PC-3 (cell line): ENCODE measurements at regions not wholly inside any gene's neighbourhood (a gene's known extent, or its start where the extent isn't known, plus 50 kb on each side); places are given as distances from the start of the nearest gene placed in this dataset.

Experiments
- ATAC-seq: fragments of 200-7000 bp; cut with Tn5 transposase; 2 replicates; pipeline ENCODE4 v1.9.1; 2020; ENCODE audit warnings: mild to moderate bottlenecking, moderate library complexity
- BruUV-seq: library from RNA; stranded (reverse); fragments of 400-500 nt; replicated peaks from 2 replicates; lab custom pipeline; 2021; lab: Mats Ljungman, UMichigan
- CTCF ChIA-PET: fragments of 300-600 bp; sonication (Branson Sonifier 250); formaldehyde crosslinking; loops from one replicate; lab custom pipeline; 2022; ENCODE audit warnings: antibody characterized with exemption; lab: Charles Lee
- POLR2A ChIA-PET: fragments of 300-600 bp; sonication (Branson Sonifier 250); formaldehyde crosslinking; loops from one replicate; lab custom pipeline; 2022; ENCODE audit warnings: antibody characterized with exemption; ENCODE audit not compliant: unreplicated experiment; lab: Charles Lee
- DNase-seq: peaks from one replicate; pipeline ENCODE4 v3.0.0-alpha.2; 2015
- H2AFZ ChIP-seq: fragments of 300-600 bp; sonication (generic); 2 replicates; pipeline ENCODE4 v1.6.0; 2016; ENCODE audit warnings: antibody characterized with exemption, low read length
- H3F3A ChIP-seq: fragments of 300-600 bp; sonication (generic); one replicate; pipeline ENCODE4 v1.6.0; 2017; ENCODE audit warnings: antibody characterized with exemption, low read length, control low read depth, mild to moderate bottlenecking; ENCODE audit not compliant: unreplicated experiment
- H3K27ac ChIP-seq: fragments of 300-600 bp; sonication (generic); 2 replicates; pipeline ENCODE4 v1.5.1; 2016; ENCODE audit warnings: mild to moderate bottlenecking, low read length
- H3K27me3 ChIP-seq: fragments of 300-600 bp; sonication (generic); 2 replicates; pipeline ENCODE4 v1.6.1; 2016; ENCODE audit warnings: low read length, mixed read lengths
- H3K36me3 ChIP-seq: fragments of 300-600 bp; sonication (generic); 2 replicates; pipeline ENCODE4 v1.6.1; 2016; ENCODE audit warnings: low read depth, mixed run types, low read length, mixed read lengths
- H3K4me1 ChIP-seq: fragments of 300-600 bp; sonication (generic); 2 replicates; pipeline ENCODE4 v1.5.1; 2016; ENCODE audit warnings: low read length; ENCODE audit not compliant: insufficient read depth
- H3K4me2 ChIP-seq: fragments of 300-600 bp; sonication (generic); 2 replicates; pipeline ENCODE4 v1.6.0; 2016; ENCODE audit warnings: low read length
- H3K4me3 ChIP-seq: fragments of 300-600 bp; sonication (generic); 2 replicates; pipeline ENCODE4 v1.5.1; 2016; ENCODE audit warnings: mild to moderate bottlenecking, low read length, mixed read lengths
- H3K79me2 ChIP-seq: fragments of 300-600 bp; sonication (generic); 2 replicates; pipeline ENCODE4 v1.6.1; 2017; ENCODE audit warnings: low read length, mixed read lengths
- H3K9ac ChIP-seq: fragments of 300-600 bp; sonication (generic); 2 replicates; pipeline ENCODE4 v1.6.0; 2016; ENCODE audit warnings: mild to moderate bottlenecking, low read length
- H3K9me2 ChIP-seq: fragments of 300-600 bp; sonication (generic); replicated peaks from 2 replicates; pipeline ENCODE4 v1.6.1; 2016; ENCODE audit warnings: mixed run types, low read length, mixed read lengths
- H3K9me3 ChIP-seq: fragments of 300-600 bp; sonication (generic); 2 replicates; pipeline ENCODE4 v1.6.1; 2016; ENCODE audit warnings: low read length, mixed read lengths
- H4K20me1 ChIP-seq: fragments of 300-600 bp; sonication (generic); 2 replicates; pipeline ENCODE4 v1.6.1; 2016; ENCODE audit warnings: low read length, mixed read lengths
- EZH2 ChIP-seq: fragments of 300-600 bp; sonication (generic); IDR thresholded peaks from one replicate; pipeline ENCODE4 v1.6.1; 2017; ENCODE audit warnings: antibody characterized with exemption, mild to moderate bottlenecking, low read length; ENCODE audit not compliant: unreplicated experiment
- EZH2phosphoT487 ChIP-seq: fragments of 300-600 bp; sonication (generic); IDR thresholded peaks from 2 replicates; pipeline ENCODE4 v1.6.1; 2018; ENCODE audit warnings: mild to moderate bottlenecking, antibody characterized with exemption, low read length, borderline replicate concordance
- intact Hi-C: fragments of 100-400 bp; cut with micrococcal nuclease; formaldehyde crosslinking; loops from 2 replicates; pipeline ENCODE4 v1.9.0; 2023
- TF ChIP-seq, protein P1 (sequence below): fragments of 300-600 bp; sonication (generic); conservative IDR thresholded peaks from 2 replicates; pipeline ENCODE4 v1.5.1; 2017; ENCODE audit warnings: antibody characterized with exemption, low read depth, mild to moderate bottlenecking, low read length

DNA sequence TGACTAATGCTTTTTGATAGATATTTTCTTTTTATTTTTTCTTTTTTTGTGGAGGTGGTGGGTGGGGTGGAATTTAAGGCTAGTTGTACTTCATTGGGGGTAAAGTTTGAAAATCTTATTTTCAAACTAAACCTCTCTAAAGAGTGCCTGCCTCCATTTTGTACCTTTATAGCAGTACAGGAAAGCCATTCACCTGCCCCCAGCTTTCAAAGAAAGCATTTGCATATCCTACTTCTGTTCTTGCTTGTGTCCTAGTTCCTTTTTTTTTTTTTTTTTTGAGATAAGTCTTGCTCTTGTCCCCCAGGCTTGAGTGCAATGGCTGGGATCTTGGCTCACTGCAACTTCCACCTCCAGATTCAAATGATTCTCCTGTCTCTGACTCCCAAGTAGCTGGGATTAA, 766.2 kb upstream of the LRRC4C start:
- Histone ChIP-seq H3K27ac (no peak overlapping the region), H2AFZ (no peak overlapping the region)
- no peak for ATAC-seq

DNA sequence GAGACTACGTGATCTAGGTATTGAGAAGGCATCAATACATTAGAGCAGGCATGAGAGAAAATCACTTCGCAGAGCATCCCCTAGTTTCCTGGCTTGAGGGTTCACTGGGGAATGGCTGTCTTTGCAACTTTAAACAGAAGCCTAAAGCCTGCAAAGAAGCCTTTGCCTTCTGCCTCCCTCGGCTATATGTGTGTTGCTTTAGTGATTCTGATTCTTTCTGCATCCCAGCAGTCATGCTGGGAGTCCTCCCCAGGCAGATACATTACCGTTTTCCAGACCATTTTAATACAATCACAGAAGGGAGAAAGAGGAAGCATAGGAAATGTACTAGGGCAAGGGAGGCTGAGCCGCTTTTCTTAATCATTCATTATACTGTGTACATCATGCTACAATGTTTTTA, 773.2 kb upstream of the LRRC4C start:
- intact Hi-C loops = no loop called here
- no peak overlapping the region for H3K4me2 ChIP-seq
- no peaks in the 10 kb centered on the region for H3K36me3 ChIP-seq
- no peaks in the 10 kb centered on the region for H4K20me1 ChIP-seq
- H3K9me2 ChIP-seq = no peaks in the 10 kb centered on the region
- no peak for TF ChIP-seq EZH2
- TF ChIP-seq EZH2phosphoT487 = no peak
- TF ChIP-seq, protein P1, sequence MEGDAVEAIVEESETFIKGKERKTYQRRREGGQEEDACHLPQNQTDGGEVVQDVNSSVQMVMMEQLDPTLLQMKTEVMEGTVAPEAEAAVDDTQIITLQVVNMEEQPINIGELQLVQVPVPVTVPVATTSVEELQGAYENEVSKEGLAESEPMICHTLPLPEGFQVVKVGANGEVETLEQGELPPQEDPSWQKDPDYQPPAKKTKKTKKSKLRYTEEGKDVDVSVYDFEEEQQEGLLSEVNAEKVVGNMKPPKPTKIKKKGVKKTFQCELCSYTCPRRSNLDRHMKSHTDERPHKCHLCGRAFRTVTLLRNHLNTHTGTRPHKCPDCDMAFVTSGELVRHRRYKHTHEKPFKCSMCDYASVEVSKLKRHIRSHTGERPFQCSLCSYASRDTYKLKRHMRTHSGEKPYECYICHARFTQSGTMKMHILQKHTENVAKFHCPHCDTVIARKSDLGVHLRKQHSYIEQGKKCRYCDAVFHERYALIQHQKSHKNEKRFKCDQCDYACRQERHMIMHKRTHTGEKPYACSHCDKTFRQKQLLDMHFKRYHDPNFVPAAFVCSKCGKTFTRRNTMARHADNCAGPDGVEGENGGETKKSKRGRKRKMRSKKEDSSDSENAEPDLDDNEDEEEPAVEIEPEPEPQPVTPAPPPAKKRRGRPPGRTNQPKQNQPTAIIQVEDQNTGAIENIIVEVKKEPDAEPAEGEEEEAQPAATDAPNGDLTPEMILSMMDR = no peak
- H2AFZ ChIP-seq = no peak overlapping the region
- no peaks in the 10 kb centered on the region for H3F3A ChIP-seq
- DNase-seq (no peak), ATAC-seq (no peak)
- H3K79me2 ChIP-seq = no peaks in the 10 kb centered on the region
- no peak overlapping the region for H3K9ac ChIP-seq
- no peaks in the 10 kb centered on the region for H3K9me3 ChIP-seq
- POLR2A ChIA-PET = no interaction called here
- H3K4me3 ChIP-seq = no peak overlapping the region
- peaks cover 22% of the 10 kb centered on the region for H3K4me1 ChIP-seq
- no peaks in the 10 kb centered on the region for H3K27me3 ChIP-seq
- no TSS peak for BruUV-seq
- H3K27ac ChIP-seq = no peak overlapping the region
- CTCF ChIA-PET = no interaction called here

More for the DNA sequence above, 766.2 kb upstream of the LRRC4C start:
- H3F3A ChIP-seq = no peaks in the 10 kb centered on the region
- no peaks in the 10 kb centered on the region; the same call in 1 of the 2 replicates for H3K9me3 ChIP-seq
- intact Hi-C loops = no loop called here
- H4K20me1 ChIP-seq = no peaks in the 10 kb centered on the region
- CTCF ChIA-PET = no interaction called here
- BruUV-seq = no TSS peak
- TF ChIP-seq EZH2phosphoT487 (no peak), EZH2 (no peak)
- TF ChIP-seq, protein P1 = no peak
- no peaks in the 10 kb centered on the region for H3K27me3 ChIP-seq
- no peaks in the 10 kb centered on the region for H3K36me3 ChIP-seq
- POLR2A ChIA-PET = no interaction called here
- no peak overlapping the region for H3K4me3 ChIP-seq
- H3K9ac ChIP-seq = no peak overlapping the region
- H3K9me2 ChIP-seq = no peaks in the 10 kb centered on the region
- no peak overlapping the region for H3K4me2 ChIP-seq
- no peak for DNase-seq
- no peaks in the 10 kb centered on the region for H3K79me2 ChIP-seq
- H3K4me1 ChIP-seq = no peaks in the 10 kb centered on the region

DNA sequence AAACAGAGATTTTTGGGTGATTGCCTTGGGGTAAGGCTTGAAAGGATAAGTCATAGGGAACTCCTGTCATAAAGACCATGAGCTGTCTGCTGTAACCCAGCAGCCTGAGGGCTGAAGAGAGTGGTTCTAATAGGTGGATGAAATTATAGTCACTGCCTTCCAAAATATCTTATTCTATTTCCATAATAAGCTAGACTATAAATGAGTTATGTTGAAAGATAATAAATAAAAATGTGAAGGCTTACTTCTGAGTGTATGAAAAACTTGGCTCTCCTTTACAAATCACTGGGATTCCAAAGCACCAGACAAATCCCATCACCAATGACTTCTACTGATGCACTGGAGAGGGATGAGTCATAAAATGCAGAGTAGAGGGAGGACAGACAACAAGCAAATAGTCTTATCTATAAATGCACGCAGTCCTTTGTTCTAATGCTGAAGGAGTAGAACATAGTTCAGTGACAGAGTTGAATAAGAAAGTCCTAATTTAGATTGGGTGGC, 775.0 kb upstream of the LRRC4C start:
- no peaks in the 10 kb centered on the region for H3F3A ChIP-seq
- H3K4me1 ChIP-seq = peaks cover 39% of the 10 kb centered on the region
- intact Hi-C loops = no loop called here
- no peak overlapping the region for H2AFZ ChIP-seq
- H3K9me3 ChIP-seq = no peaks in the 10 kb centered on the region
- peak; percentile 66 for DNase-seq
- peak overlapping the region; percentile 53 for H3K4me2 ChIP-seq
- ATAC-seq = no peak
- H3K36me3 ChIP-seq = no peaks in the 10 kb centered on the region
- H3K9ac ChIP-seq = no peak overlapping the region
- TF ChIP-seq, protein P1 = no peak
- TF ChIP-seq EZH2phosphoT487 = no peak
- TF ChIP-seq EZH2 = no peak
- no peak overlapping the region for H3K4me3 ChIP-seq
- no peaks in the 10 kb centered on the region for H3K79me2 ChIP-seq
- ChIA-PET POLR2A (no interaction called here), CTCF (no interaction called here)
- no TSS peak for BruUV-seq
- H3K27ac ChIP-seq = peak overlapping the region; percentile 71
- H4K20me1 ChIP-seq = no peaks in the 10 kb centered on the region
- H3K27me3 ChIP-seq = no peaks in the 10 kb centered on the region
- H3K9me2 ChIP-seq = no peaks in the 10 kb centered on the region
